C4-2B (cell line): ENCODE measurements at regions not wholly inside any gene's neighbourhood (a gene's known extent, or its start where the extent isn't known, plus 50 kb on each side); places are given as distances from the start of the nearest gene placed in this dataset.
A peak's percentile ranks its signal among the peaks of the same experiment; 100 is the strongest.

Experiments
- H3K27ac ChIP-seq: fragments of 450-650 bp; 2 replicates; pipeline ENCODE4 v1.5.1; 2017
- CTCF ChIP-seq: fragments of 450-650 bp; conservative IDR thresholded peaks from 2 replicates; pipeline ENCODE4 v1.5.1; 2017; ENCODE audit warnings: mild to moderate bottlenecking
- ZFX ChIP-seq: fragments of 450-650 bp; IDR thresholded peaks from 2 replicates; pipeline ENCODE4 v1.6.1; 2017

GRCh38 chr3:153704115-153704514, 417.1 kb upstream of the ARHGEF26 start:
- no peak overlapping the region; the same call in 1 of the 2 replicates for H3K27ac ChIP-seq

GRCh38 chr3:153706706-153707105, 414.5 kb upstream of the ARHGEF26 start:
- TF ChIP-seq CTCF (no peak), ZFX (no peak)
- H3K27ac ChIP-seq = no peak overlapping the region; the same call in 1 of the 2 replicates

More at GRCh38 chr3:153704115-153704514, 417.1 kb upstream of the ARHGEF26 start:
- TF ChIP-seq CTCF (0 out of 2 replicates have a peak, but pooled peaks have one; percentile 7), ZFX (no peak)

- no peak overlapping the region for H3K27ac ChIP-seq
- TF ChIP-seq ZFX (no peak), CTCF (no peak)
These were observed 407.2 kb upstream of the ARHGEF26 start for GRCh38 chr3:153714016-153714415.

- TF ChIP-seq ZFX = no peak
- TF ChIP-seq CTCF = no peak
- H3K27ac ChIP-seq = no peak overlapping the region
These were observed 406.5 kb upstream of the ARHGEF26 start for GRCh38 chr3:153714588-153715290.

GRCh38 chr3:153722157-153722556, 399.0 kb upstream of the ARHGEF26 start:
- no peak for TF ChIP-seq ZFX
- TF ChIP-seq CTCF = no peak
- no peak overlapping the region for H3K27ac ChIP-seq

DNA sequence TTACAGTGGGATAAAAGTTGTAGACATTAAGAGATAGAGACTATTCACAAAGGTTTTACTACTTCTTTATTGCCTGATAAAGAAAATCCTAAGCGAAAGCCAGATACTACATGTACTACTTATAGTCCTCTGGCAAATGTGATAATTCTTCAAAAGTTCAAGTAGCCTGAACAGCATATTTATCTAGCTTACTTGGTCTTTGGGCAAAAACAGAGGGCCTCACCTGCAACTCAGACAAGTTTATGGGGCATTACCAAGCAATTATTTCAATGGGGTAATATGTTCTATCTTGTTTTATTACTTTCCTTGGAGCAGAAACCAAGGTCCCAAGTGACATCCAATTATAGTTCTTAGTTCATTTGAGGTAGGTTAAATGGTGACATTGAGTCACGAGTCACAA, 390.1 kb upstream of the ARHGEF26 start:
- TF ChIP-seq CTCF = no peak
- TF ChIP-seq ZFX = no peak
- H3K27ac ChIP-seq = no peak overlapping the region

DNA sequence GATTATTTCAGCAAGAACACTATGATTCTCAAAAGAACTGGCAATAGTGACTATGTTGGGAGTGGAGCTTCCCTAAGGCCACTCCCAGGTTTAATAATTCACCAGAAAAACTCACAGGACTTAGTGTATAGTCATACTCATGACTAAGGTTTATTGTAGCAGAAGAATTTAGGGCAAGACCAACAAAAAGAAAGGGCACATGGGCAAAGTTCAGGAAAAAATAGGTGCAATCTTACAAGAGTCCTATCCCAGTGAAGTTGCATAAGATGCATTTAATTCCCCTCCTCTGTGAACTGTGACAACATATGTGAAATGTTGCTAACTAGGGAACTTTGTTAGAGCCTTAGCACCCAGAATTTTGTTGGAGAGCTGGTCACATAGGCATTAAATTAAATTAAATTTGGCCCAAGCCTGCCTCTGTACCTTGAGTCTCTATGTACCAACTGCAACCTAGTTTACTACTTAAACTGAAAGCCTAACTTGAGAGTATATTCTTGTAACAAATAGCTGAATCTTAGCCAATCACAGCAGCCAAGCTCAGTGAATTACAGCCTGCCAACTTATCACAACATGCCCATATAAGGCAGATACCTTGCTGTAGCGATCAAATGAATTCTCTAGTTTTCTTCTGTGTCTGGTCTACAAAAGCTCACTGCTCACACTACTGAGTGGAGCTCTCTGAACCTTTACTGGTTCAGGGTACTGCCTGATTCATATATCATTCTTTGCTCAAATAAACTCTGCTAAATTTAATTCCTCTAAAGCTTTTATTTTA, 386.2 kb upstream of the ARHGEF26 start:
- TF ChIP-seq CTCF (no peak), ZFX (no peak)
- no peak overlapping the region for H3K27ac ChIP-seq
